H1 (cell line): ENCODE measurements at regions not wholly inside any gene's neighbourhood (a gene's known extent, or its start where the extent isn't known, plus 50 kb on each side); places are given as distances from the start of the nearest gene placed in this dataset.

Experiments
- SIN3A ChIP-seq, 2 experiments: IDR thresholded peaks in 1 of 2; conservative IDR thresholded peaks in 1 of 2; 2 replicates each; pipeline ENCODE4 v1.6.1; 2011 to 2012; ENCODE audit warnings: low read length in 2 of 2, improper control_type of control experiment in 1 of 2, low read depth in 1 of 2, mild to moderate bottlenecking in 1 of 2
- SP1 ChIP-seq: IDR thresholded peaks from 2 replicates; pipeline ENCODE4 v1.6.1; 2011; ENCODE audit warnings: low read depth, low read length

DNA sequence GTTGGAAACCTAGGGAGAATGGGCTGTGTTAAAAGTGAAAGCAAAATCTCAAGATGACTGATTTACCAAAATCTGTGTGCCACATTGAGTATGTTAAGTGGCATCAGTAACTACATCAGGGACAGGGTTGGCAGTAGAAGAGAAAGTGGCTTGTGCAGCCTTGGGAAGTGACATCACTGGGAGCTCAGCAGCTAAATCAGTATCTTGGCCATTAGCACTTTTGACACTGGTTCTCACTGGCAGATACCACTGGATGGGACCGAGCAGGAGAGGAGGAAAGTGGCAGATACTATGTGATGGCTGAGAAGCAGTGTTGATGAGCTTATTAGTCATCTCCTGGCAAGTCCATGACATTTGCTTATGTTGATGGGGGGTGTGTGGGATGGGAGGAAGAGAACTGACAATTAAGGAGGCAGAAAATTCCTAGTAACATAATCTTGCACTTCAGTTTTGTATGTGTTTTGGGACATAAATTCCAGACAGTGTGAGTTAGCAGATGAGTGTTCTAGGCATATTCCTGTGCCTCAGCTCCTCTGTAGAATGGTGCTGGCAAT, 322.2 kb downstream of the SOX4 start (continued):
- TF ChIP-seq SIN3A (conservative IDR thresholded peaks at IDR 0.05 in 1 of 2, IDR thresholded peaks at IDR 0.05 in 1 of 2; ENCODE audit: low read depth in 1 of 2, low read length in 2 of 2): no peak
- TF ChIP-seq SP1: no peak
